Liver (tissue), 3 donors: ENCODE measurements at regions not wholly inside any gene's neighbourhood (a gene's known extent, or its start where the extent isn't known, plus 50 kb on each side); places are given as distances from the start of the nearest gene placed in this dataset.

ENCODE experiments used
- EGR1 ChIP-seq, 2 donors: IDR thresholded peaks; 2 replicates each; pipeline ENCODE4 v1.6.1; 2016 to 2018; ENCODE audit warnings: antibody characterized with exemption in 2 of 2, low read depth in 2 of 2
- GABPA ChIP-seq, 2 donors: IDR thresholded peaks in 1 of 2; conservative IDR thresholded peaks in 1 of 2; 2 replicates each; pipeline ENCODE4 v1.6.1; 2016; ENCODE audit warnings: antibody characterized with exemption in 2 of 2, mild to moderate bottlenecking in 1 of 2, moderate library complexity in 1 of 2
- HNF4G ChIP-seq: IDR thresholded peaks from 2 replicates; pipeline ENCODE4 v1.6.1; 2016; ENCODE audit warnings: antibody characterized with exemption
- JUND ChIP-seq, 2 donors: IDR thresholded peaks; 2 replicates each; pipeline ENCODE4 v1.6.1; 2016; ENCODE audit warnings: antibody characterized with exemption in 2 of 2
- TAF1 ChIP-seq: conservative IDR thresholded peaks from 2 replicates; pipeline ENCODE4 v1.6.1; 2016; ENCODE audit warnings: antibody characterized with exemption, mild to moderate bottlenecking
- TF ChIP-seq, protein P1 (sequence below): fragments of 150-350 bp; IDR thresholded peaks from 2 replicates; pipeline ENCODE4 v1.5.1; 2017; ENCODE audit warnings: improper control_type of control experiment, low read depth, low read length; ENCODE audit not compliant: missing input control
- TF ChIP-seq, protein P2 (sequence below): IDR thresholded peaks from 2 replicates; pipeline ENCODE4 v1.6.1; 2016; ENCODE audit warnings: antibody characterized with exemption
- TF ChIP-seq, protein P3 (sequence below): IDR thresholded peaks from 2 replicates; pipeline ENCODE4 v1.6.1; 2016; ENCODE audit warnings: antibody characterized with exemption
- TF ChIP-seq, protein P4 (sequence below): IDR thresholded peaks from 2 replicates; pipeline ENCODE4 v1.6.1; 2016; ENCODE audit warnings: antibody characterized with exemption, mild to moderate bottlenecking
- donor health status: healthy.
- donor health status: healthy.

DNA sequence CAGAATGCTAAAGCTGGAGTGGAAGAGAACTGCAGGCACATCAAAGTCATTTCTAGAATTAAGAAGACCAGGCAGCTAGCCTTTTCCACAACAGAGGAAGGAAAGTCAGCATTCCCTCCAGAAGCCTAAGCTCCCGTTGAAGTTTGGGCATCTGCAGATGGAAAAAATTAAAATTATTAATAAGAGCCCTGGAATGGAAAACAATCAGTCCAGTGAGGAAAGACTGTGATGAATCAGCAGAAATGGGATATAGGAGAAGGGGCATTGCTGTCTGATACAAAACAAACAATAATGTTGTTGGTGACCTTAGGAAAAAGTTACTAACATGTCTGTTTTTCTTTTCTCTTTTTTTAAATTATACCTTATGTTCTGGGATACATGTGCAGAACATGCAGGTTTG lies 450.7 kb upstream of the SLC14A2 start:
- TF ChIP-seq HNF4G: no peak
- no peak for TF ChIP-seq GABPA (IDR thresholded peaks at IDR 0.05 in 1 of 2, conservative IDR thresholded peaks at IDR 0.05 in 1 of 2)
- TF ChIP-seq, protein P1, sequence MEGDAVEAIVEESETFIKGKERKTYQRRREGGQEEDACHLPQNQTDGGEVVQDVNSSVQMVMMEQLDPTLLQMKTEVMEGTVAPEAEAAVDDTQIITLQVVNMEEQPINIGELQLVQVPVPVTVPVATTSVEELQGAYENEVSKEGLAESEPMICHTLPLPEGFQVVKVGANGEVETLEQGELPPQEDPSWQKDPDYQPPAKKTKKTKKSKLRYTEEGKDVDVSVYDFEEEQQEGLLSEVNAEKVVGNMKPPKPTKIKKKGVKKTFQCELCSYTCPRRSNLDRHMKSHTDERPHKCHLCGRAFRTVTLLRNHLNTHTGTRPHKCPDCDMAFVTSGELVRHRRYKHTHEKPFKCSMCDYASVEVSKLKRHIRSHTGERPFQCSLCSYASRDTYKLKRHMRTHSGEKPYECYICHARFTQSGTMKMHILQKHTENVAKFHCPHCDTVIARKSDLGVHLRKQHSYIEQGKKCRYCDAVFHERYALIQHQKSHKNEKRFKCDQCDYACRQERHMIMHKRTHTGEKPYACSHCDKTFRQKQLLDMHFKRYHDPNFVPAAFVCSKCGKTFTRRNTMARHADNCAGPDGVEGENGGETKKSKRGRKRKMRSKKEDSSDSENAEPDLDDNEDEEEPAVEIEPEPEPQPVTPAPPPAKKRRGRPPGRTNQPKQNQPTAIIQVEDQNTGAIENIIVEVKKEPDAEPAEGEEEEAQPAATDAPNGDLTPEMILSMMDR: no peak
- TF ChIP-seq TAF1: no peak
- TF ChIP-seq, protein P2, sequence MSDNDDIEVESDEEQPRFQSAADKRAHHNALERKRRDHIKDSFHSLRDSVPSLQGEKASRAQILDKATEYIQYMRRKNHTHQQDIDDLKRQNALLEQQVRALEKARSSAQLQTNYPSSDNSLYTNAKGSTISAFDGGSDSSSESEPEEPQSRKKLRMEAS: no peak
- TF ChIP-seq, protein P3, sequence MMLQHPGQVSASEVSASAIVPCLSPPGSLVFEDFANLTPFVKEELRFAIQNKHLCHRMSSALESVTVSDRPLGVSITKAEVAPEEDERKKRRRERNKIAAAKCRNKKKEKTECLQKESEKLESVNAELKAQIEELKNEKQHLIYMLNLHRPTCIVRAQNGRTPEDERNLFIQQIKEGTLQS: no peak
- TF ChIP-seq EGR1 (IDR thresholded peaks at IDR 0.05; ENCODE audit: low read depth in 2 of 2): no peak
- TF ChIP-seq JUND (IDR thresholded peaks at IDR 0.05): no peak
- TF ChIP-seq, protein P4, sequence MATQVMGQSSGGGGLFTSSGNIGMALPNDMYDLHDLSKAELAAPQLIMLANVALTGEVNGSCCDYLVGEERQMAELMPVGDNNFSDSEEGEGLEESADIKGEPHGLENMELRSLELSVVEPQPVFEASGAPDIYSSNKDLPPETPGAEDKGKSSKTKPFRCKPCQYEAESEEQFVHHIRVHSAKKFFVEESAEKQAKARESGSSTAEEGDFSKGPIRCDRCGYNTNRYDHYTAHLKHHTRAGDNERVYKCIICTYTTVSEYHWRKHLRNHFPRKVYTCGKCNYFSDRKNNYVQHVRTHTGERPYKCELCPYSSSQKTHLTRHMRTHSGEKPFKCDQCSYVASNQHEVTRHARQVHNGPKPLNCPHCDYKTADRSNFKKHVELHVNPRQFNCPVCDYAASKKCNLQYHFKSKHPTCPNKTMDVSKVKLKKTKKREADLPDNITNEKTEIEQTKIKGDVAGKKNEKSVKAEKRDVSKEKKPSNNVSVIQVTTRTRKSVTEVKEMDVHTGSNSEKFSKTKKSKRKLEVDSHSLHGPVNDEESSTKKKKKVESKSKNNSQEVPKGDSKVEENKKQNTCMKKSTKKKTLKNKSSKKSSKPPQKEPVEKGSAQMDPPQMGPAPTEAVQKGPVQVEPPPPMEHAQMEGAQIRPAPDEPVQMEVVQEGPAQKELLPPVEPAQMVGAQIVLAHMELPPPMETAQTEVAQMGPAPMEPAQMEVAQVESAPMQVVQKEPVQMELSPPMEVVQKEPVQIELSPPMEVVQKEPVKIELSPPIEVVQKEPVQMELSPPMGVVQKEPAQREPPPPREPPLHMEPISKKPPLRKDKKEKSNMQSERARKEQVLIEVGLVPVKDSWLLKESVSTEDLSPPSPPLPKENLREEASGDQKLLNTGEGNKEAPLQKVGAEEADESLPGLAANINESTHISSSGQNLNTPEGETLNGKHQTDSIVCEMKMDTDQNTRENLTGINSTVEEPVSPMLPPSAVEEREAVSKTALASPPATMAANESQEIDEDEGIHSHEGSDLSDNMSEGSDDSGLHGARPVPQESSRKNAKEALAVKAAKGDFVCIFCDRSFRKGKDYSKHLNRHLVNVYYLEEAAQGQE: no peak
